Islet of Langerhans (tissue), 1 donor: ENCODE measurements at regions not wholly inside any gene's neighbourhood (a gene's known extent, or its start where the extent isn't known, plus 50 kb on each side); places are given as distances from the start of the nearest gene placed in this dataset.

Experiments used
- FAIRE-seq: peaks from one replicate; lab custom pipeline; 2011; peaks lifted over from hg19 to GRCh38; lab: Jason Lieb, UNC

GRCh38 chr4:81881855-81882621, 410.3 kb upstream of the RASGEF1B start:
- no peak for FAIRE-seq

- no peak for FAIRE-seq
Observed at GRCh38 chr4:81876106-81876505, 404.4 kb upstream of the RASGEF1B start.

- no peak for FAIRE-seq
Observed at GRCh38 chr4:81874661-81875515, 403.2 kb upstream of the RASGEF1B start.

DNA sequence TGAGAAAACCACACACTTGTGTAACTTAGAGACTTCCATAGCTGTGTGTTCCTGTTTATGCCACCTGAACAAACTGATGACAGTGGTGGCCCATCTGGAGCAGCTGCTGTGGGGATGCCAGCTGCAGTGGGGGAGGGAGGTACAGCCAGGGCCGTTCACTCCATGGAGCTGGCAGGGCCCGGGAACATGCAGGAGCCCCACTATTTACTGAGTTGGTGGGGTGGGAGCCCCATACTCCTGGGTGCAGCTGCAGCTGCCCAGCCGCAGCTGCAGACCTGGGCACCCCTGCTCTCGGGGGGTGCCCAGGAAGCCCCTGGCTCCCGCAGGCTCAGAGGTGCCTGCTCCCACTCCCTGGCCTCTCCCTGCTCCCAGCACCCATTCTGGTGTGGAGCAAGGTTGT, 398.6 kb upstream of the RASGEF1B start:
- no peak for FAIRE-seq

- no peak for FAIRE-seq
Observed at GRCh38 chr4:81860111-81860510, 388.4 kb upstream of the RASGEF1B start.

- FAIRE-seq, result no peak
Observed at GRCh38 chr4:81854406-81854805, 382.7 kb upstream of the RASGEF1B start.

DNA sequence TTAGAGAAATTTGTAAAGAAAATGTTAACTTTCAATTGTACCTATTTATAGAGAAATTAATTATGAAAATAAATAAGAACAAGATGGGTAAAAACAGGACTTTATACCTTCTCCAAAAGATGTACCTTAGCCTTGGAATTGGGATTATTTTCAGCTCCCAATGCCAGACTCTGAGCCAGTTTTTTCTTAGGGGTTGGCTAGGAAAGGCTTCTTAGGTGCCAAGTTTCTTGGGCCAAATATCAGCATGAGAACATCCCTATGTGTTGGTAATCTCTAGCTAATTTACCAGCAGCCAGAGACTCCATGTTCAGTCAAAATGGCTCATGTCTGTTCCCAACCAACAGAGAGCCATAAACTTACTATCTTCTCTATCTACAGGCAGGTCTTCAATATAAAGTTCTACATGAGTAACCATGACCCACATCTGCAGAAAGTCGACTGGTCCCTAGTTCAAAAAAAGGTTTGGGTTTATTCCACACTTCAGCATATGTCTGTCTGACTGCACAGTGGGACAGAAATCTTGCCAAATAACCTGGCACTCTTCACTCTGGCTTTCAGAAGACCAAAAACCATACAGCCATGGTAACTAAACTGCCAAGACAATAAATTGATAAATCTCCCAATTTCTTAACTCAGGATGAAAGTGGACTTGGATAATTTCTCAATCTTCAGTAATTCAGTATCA, 380.5 kb upstream of the RASGEF1B start:
- no peak for FAIRE-seq

- no peak for FAIRE-seq
Observed at GRCh38 chr4:81850701-81851100, 379.0 kb upstream of the RASGEF1B start.

DNA sequence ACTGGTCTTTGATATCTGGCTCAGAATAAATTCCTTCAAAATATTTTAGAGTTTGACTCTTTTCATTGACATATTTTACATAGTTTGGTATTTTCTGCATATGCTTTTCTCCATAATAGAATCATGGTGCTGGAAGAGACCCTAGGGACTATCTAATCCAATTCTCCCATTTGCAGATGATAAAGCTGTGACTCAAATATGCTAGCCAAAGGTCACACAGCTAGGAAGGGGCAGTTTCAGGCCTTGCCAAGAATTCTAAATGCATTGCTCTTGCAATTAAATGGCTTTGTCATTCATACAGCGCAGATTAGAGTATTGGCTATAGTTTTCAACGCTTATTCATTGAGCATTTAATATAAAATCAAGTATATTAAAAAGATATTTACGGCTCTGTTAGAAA, 374.1 kb upstream of the RASGEF1B start:
- FAIRE-seq, result no peak

DNA sequence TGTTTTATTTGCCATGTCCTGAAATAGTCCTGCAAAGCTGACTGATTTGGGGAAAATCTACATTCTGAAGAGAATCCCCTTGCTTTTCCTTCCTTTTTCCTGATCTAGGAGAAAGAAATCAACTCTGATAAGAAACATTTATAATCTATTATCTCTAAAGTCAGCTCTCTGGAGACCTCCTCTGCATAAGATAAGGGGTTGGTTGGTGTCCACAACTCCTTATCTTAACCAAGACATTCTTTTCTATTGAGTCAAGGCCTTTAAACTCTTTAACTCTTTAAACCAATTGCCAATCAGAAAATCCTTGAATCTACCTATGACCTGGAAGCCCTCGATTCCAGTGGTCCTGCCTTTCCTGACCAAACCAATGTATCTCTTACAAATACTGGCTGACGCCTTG, 373.6 kb upstream of the RASGEF1B start:
- no peak for FAIRE-seq

DNA sequence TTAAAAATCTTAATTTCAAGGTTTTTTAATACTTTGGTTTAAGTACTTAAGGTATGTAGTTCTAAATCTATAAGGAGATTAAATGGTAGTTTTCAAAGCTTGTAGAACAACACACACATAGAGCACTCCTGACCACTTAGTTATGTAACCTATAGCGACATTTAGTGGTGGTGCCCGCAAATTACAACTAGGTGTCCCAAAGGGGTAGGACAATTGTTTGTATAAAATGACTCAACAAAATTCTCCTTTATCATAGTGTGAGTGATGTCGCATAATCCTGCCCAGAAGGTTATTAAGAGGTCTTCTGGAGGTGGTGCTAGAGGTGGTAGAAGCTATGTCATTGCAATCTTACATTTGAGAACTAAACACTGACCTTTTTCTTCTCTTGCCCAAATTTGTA, 373.0 kb upstream of the RASGEF1B start:
- peak; percentile 94 for FAIRE-seq

- no peak for FAIRE-seq
Observed at GRCh38 chr4:81839347-81840042, 367.8 kb upstream of the RASGEF1B start.

DNA sequence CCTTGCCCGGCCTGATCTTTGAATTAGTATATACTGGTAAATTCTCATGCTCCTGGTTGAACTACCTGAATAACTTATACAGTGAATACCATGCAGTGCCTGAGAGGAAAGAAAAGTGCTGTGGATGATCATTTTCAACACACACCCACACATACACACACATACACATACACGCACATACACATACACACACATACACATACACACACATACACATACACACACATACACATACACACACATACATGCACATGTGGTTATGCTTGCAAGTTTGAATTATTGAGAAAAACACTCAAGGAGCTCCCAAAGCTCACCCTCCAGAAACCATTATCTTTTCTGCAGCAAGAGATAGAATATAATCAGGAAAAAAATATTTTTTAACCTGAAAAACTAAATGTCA, 366.9 kb upstream of the RASGEF1B start:
- FAIRE-seq, result no peak

GRCh38 chr4:81836716-81837115, 365.0 kb upstream of the RASGEF1B start:
- no peak for FAIRE-seq

GRCh38 chr4:81833576-81833975, 361.9 kb upstream of the RASGEF1B start:
- no peak for FAIRE-seq

- FAIRE-seq, result no peak
Observed at GRCh38 chr4:81828991-81829390, 357.3 kb upstream of the RASGEF1B start.

DNA sequence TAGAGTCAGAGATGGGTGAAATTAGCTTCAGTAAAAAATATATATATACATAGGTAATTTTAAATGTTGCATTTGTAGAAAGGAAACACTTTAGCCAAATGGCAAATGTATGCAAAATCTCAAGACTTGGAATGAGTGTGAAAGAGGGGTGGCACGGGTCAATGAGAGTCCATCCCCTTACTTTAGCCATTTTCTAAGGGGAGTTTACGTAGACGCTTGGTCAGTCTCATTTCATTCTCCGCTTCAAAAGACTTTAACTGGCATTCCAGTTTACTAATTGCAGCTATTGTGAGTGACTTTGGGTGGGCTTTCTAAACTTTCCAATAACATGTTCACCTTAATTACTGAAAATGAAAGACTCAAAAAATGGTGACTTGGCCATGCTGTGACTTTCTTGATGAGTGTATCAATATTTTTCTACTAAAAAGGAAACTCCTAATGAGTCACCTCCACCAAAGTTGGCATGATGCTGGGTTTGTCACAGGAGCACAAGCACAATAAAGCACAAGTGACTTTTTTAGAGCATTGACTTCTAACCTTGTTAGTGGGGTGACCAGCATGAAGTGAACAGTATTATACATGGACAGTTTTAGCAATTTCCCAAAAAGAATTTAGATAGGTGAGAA, 356.0 kb upstream of the RASGEF1B start:
- no peak for FAIRE-seq

GRCh38 chr4:81826817-81827424, 355.2 kb upstream of the RASGEF1B start:
- FAIRE-seq, result no peak

DNA sequence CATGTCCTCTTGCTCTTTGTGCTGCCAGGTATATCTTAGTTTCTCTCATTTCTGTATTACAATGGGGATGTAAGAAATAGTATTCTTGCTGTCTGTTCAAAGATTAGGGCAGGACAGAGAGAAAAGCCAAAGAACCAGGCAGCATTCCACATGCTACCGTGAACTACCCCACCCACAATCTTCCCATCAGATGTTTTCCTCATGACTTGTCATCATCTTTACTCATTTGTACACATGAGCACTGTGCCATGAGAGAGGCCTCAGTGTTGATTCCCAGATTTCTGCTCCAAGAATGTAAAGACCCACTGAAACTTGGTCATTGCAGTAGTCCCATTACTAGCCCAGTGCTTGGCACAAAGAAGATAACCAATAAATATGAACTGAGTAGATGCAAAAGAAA, 354.6 kb upstream of the RASGEF1B start:
- no peak for FAIRE-seq

DNA sequence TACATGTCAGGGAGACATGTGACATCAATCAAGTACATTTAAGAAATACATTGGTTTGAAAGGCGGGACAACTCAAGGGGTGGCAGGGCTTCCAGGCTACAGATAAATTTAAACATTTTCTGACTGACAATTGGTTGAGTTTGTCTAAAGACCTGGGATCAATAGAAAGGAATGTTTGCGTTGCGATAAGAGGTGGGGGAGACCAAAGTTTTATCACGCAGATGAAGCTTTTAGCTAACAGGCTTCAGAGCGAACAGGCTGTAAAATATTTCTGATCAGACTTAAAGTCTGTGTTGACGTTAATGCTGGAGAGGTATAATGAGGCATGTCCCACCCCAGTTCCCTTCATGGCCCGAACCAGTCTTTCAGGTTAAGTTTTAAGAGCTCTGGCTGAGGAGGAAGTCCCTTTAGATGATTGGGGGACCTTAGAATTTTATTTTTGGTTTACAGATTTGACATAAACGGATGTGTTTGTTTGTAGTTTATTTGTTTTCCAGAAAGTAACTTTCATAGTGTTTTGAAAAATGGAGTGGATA, 346.7 kb upstream of the RASGEF1B start:
- FAIRE-seq, result no peak
